ENCODE measurements at regions not wholly inside any gene's neighbourhood (a gene's known extent, or its start where the extent isn't known, plus 50 kb on each side); places are given as distances from the start of the nearest gene placed in this dataset.
"Not testable (repeated sequence)": the region's sequence is repeated elsewhere in the genome, so short reads cannot be mapped to it uniquely, and the experiment has no call there.

DNA sequence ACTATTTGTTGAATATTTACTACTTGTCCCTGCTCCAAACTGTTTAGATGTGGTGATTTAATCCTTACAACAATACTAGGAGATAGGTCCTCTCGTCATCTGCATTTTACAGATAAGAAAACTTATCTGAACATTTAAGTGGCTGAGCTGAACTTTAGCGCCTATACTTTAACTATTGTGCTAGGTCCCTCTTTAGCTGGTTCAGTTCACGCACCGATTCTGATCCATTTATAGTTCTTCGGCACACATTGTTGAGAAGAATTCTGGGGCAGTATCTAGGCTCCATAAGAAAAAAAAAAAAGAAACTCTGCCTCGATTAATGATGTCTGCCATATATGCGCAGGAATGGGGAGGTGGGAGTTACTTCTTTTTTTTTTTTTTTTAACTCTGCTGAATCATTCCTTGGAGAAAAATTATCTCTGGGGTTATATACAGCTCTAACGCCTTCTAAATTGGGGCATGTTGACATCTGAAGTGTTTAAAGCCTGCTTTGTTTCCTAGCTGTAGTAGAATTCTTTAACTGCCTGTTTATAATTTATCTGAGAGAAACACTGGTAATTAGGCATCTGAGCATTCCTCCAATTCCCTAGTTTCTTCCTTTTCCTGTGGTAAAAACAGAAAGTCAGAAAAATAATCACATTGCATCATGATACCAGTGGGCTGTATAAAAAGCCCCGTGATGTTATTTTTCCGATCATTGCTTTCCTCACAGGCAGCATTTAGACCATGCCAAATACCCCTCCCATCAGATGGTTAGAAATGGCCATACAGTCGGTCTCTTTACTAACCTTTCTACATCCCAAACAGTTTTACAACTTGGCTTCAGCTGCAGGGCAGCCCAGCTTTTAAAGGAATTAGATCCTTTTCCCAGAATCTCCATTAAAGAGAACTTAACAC lies 98.5 kb upstream of the KDM7A start:
- TF ChIP-seq, protein P1, sequence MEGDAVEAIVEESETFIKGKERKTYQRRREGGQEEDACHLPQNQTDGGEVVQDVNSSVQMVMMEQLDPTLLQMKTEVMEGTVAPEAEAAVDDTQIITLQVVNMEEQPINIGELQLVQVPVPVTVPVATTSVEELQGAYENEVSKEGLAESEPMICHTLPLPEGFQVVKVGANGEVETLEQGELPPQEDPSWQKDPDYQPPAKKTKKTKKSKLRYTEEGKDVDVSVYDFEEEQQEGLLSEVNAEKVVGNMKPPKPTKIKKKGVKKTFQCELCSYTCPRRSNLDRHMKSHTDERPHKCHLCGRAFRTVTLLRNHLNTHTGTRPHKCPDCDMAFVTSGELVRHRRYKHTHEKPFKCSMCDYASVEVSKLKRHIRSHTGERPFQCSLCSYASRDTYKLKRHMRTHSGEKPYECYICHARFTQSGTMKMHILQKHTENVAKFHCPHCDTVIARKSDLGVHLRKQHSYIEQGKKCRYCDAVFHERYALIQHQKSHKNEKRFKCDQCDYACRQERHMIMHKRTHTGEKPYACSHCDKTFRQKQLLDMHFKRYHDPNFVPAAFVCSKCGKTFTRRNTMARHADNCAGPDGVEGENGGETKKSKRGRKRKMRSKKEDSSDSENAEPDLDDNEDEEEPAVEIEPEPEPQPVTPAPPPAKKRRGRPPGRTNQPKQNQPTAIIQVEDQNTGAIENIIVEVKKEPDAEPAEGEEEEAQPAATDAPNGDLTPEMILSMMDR (conservative IDR thresholded peaks at IDR 0.05; ENCODE audit: low read depth, low read length): no peak
- Histone ChIP-seq H3K27me3 (ENCODE audit: insufficient read depth, low read depth) (no peaks in the 10 kb centered on the region), H3K4me1 (ENCODE audit: low read depth, poor library complexity, severe bottlenecking) (no peaks in the 10 kb centered on the region), H3K27ac (no peak overlapping the region), H4K20me1 (ENCODE audit: insufficient read depth) (no peaks in the 10 kb centered on the region), H3K4me3 (IDR thresholded peaks at IDR 0.05; ENCODE audit: insufficient read depth, low read depth, low read length) (no peak overlapping the region), H3K4me2 (no peak overlapping the region), H3K9ac (no peak overlapping the region), H3K36me3 (ENCODE audit: insufficient read depth) (no peaks in the 10 kb centered on the region), H2AFZ (ENCODE audit: low read depth) (no peak overlapping the region), H3K79me2 (ENCODE audit: insufficient read depth, low read depth) (no peaks in the 10 kb centered on the region)

DNA sequence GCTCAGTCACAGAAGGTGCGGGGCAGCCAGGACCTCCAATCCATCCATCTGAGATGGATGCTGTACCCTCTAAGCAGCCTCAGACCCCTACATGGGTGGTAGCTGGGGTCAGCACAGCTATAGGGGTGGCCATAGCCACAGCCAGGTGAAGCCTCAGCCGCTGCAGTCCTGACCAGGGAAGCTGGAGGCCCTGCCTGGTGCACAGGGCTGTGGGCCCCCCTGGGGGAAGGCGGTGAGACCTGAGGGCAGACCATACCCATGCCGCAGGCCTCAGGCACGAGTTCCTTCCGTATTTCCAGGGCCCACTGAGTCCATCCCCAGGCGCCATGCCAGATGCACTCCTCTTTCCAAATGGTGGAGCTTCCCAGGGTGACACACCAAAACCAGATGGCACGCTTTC lies 96.6 kb upstream of the KDM7A start:
- no peak overlapping the region for H3K27ac ChIP-seq
- H3K9ac ChIP-seq: no peak overlapping the region
- no peaks in the 10 kb centered on the region for H3K27me3 ChIP-seq (ENCODE audit: insufficient read depth, low read depth)
- TF ChIP-seq, protein P1 (conservative IDR thresholded peaks at IDR 0.05; ENCODE audit: low read depth, low read length): no peak
- H3K79me2 ChIP-seq (ENCODE audit: insufficient read depth, low read depth): no peaks in the 10 kb centered on the region
- H3K36me3 ChIP-seq (ENCODE audit: insufficient read depth): no peaks in the 10 kb centered on the region
- H3K4me2 ChIP-seq: no peak overlapping the region
- no peaks in the 10 kb centered on the region for H3K4me1 ChIP-seq (ENCODE audit: low read depth, poor library complexity, severe bottlenecking)
- H3K4me3 ChIP-seq (IDR thresholded peaks at IDR 0.05; ENCODE audit: insufficient read depth, low read depth, low read length): no peak overlapping the region
- no peak overlapping the region for H2AFZ ChIP-seq (ENCODE audit: low read depth)
- H4K20me1 ChIP-seq (ENCODE audit: insufficient read depth): no peaks in the 10 kb centered on the region

DNA sequence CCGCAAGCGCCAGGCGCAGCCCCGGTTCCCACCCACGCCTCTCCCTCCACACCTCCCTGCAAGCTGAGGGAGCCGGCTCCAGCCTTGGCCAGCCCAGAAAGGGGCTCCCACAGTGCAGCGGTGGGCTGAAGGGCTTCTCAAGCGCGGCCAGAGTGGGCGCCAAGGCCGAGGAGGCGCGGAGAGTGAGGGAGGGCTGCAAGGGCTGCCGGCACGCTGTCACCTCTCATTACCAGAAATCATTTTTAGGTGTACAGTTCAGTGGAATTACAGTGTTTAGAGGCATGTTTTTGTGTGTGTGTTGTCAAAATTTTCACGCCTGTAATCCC lies 94.8 kb upstream of the KDM7A start:
- H4K20me1 ChIP-seq (ENCODE audit: insufficient read depth); H3K4me3 ChIP-seq (IDR thresholded peaks at IDR 0.05; ENCODE audit: insufficient read depth, low read depth, low read length); H3K79me2 ChIP-seq (ENCODE audit: insufficient read depth, low read depth); H3K36me3 ChIP-seq (ENCODE audit: insufficient read depth); H2AFZ ChIP-seq (ENCODE audit: low read depth); H3K9ac ChIP-seq; H3K27ac ChIP-seq; H3K4me1 ChIP-seq (ENCODE audit: low read depth, poor library complexity, severe bottlenecking); H3K27me3 ChIP-seq (ENCODE audit: insufficient read depth, low read depth); H3K4me2 ChIP-seq: not testable (repeated sequence)

DNA sequence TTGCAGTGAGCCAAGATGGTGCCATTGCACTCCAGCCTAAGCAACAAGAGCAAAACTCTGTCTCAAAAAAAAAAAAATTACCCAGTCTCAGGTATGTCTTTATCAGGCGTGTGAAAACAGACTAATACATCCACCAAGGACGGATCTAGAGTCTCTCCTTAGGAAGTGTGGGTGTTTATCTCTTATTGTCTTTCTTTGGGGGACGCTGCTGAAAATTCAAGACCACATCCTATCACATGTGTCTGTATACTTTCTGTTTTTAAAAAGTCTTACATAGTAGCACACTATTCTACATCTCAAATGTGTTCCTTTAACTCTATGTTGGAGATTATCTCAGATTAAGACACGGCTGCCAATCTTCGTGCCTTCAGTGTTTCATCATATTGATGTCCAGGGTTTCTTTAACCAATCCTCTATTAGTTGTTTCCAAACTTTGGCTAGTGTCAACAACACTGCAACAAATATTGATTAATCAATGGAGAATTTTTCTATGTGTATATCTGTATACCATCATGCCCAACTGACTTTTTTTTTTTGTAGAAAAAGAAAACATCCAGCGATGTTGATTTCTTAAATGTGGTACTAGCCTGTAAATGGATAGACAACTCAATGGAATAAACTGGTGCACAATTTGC lies 92.3 kb upstream of the KDM7A start:
- Histone ChIP-seq H3K27ac (no peak overlapping the region), H3K4me3 (IDR thresholded peaks at IDR 0.05; ENCODE audit: insufficient read depth, low read depth, low read length) (no peak overlapping the region), H3K27me3 (ENCODE audit: insufficient read depth, low read depth) (no peaks in the 10 kb centered on the region), H4K20me1 (ENCODE audit: insufficient read depth) (no peaks in the 10 kb centered on the region), H3K4me1 (ENCODE audit: low read depth, poor library complexity, severe bottlenecking) (no peaks in the 10 kb centered on the region), H2AFZ (ENCODE audit: low read depth) (no peak overlapping the region), H3K79me2 (ENCODE audit: insufficient read depth, low read depth) (no peaks in the 10 kb centered on the region), H3K36me3 (ENCODE audit: insufficient read depth) (no peaks in the 10 kb centered on the region), H3K9ac (no peak overlapping the region), H3K4me2 (no peak overlapping the region)
- TF ChIP-seq, protein P1 (conservative IDR thresholded peaks at IDR 0.05; ENCODE audit: low read depth, low read length): no peak

Data from KMS-11 (cell line).